Epidermal melanocyte (primary cell): ENCODE measurements at regions not wholly inside any gene's neighbourhood (a gene's known extent, or its start where the extent isn't known, plus 50 kb on each side); places are given as distances from the start of the nearest gene placed in this dataset.

Experiments used
- DNase-seq: peaks from one replicate; pipeline ENCODE4 v3.0.0; 2011; ENCODE audit warnings: low spot score; ENCODE audit not compliant: insufficient read length

GRCh38 chr18:57918601-57919000 is 115.5 kb upstream of the ATP8B1 start:
- no peak for DNase-seq

- no peak for DNase-seq
Measured at GRCh38 chr18:57916684-57917083, 113.6 kb upstream of the ATP8B1 start.

- DNase-seq, result peak; percentile 60
Measured at GRCh38 chr18:57915865-57916582, 112.9 kb upstream of the ATP8B1 start.

GRCh38 chr18:57915248-57915647 is 112.1 kb upstream of the ATP8B1 start:
- DNase-seq, result no peak

GRCh38 chr18:57913686-57914085 is 110.6 kb upstream of the ATP8B1 start:
- no peak for DNase-seq

- no peak for DNase-seq
Measured at GRCh38 chr18:57910817-57911216, 107.7 kb upstream of the ATP8B1 start.

GRCh38 chr18:57910134-57910533 is 107.0 kb upstream of the ATP8B1 start:
- DNase-seq, result no peak

GRCh38 chr18:57909620-57910019 is 106.5 kb upstream of the ATP8B1 start:
- no peak for DNase-seq

GRCh38 chr18:57908092-57908491 is 105.0 kb upstream of the ATP8B1 start:
- no peak for DNase-seq

- no peak for DNase-seq
Measured at GRCh38 chr18:57907550-57907949, 104.4 kb upstream of the ATP8B1 start.

GRCh38 chr18:57906852-57907251 is 103.7 kb upstream of the ATP8B1 start:
- no peak for DNase-seq

GRCh38 chr18:57904535-57904934 is 101.4 kb upstream of the ATP8B1 start:
- no peak for DNase-seq

- no peak for DNase-seq
Measured at GRCh38 chr18:57902721-57903120, 99.6 kb upstream of the ATP8B1 start.

GRCh38 chr18:57901825-57902589 is 98.9 kb upstream of the ATP8B1 start:
- DNase-seq, result no peak

- DNase-seq, result no peak
Measured at GRCh38 chr18:57900906-57901435, 97.9 kb upstream of the ATP8B1 start.

- peak; percentile 47 for DNase-seq
Measured at GRCh38 chr18:57898506-57899124, 95.5 kb upstream of the ATP8B1 start.

GRCh38 chr18:57895182-57895581 is 92.1 kb upstream of the ATP8B1 start:
- DNase-seq, result no peak

- no peak for DNase-seq
Measured at GRCh38 chr18:57891707-57892391, 88.7 kb upstream of the ATP8B1 start.

GRCh38 chr18:57890266-57890665 is 87.2 kb upstream of the ATP8B1 start:
- DNase-seq, result no peak

- DNase-seq, result no peak
Measured at GRCh38 chr18:57889841-57890240, 86.7 kb upstream of the ATP8B1 start.

GRCh38 chr18:57887543-57888383 is 84.6 kb upstream of the ATP8B1 start:
- no peak for DNase-seq
